Prostate gland (tissue), 2 donors: ENCODE measurements at regions not wholly inside any gene's neighbourhood (a gene's known extent, or its start where the extent isn't known, plus 50 kb on each side); places are given as distances from the start of the nearest gene placed in this dataset.

Experiments
- DNase-seq: peaks from one replicate; pipeline ENCODE4 v3.0.0-alpha.2; 2019; ENCODE audit warnings: low spot score
- H3K27ac ChIP-seq, 2 donors: fragments of 200-600 bp; sonication (generic); 2 replicates each; pipeline ENCODE4 v1.5.1; 2017 to 2019
- H3K27me3 ChIP-seq: fragments of 200-600 bp; sonication (generic); replicated peaks from 2 replicates; pipeline ENCODE4 v1.5.1; 2019; ENCODE audit not compliant: insufficient read depth
- H3K36me3 ChIP-seq, 2 donors: fragments of 200-600 bp; sonication (generic); 1 replicate in 1 of 2; 2 replicates in 1 of 2; pipeline versions ENCODE4 v1.5.1 to v1.8.1; 2017 to 2019
- H3K4me1 ChIP-seq: fragments of 200-600 bp; sonication (generic); replicated peaks from 2 replicates; pipeline ENCODE4 v1.5.1; 2019
- H3K4me3 ChIP-seq, 2 donors: fragments of 200-600 bp; sonication (generic); 2 replicates each; pipeline ENCODE4 v1.5.1; 2017 to 2019
- H3K9me3 ChIP-seq: fragments of 200-600 bp; sonication (generic); 2 replicates; pipeline ENCODE4 v1.5.1; 2017
- POLR2A ChIP-seq: fragments of 450-650 bp; IDR thresholded peaks from one replicate; pipeline ENCODE4 v1.6.1; 2016; ENCODE audit warnings: antibody characterized with exemption, mild to moderate bottlenecking
- POLR2AphosphoS5 ChIP-seq: sonication (generic); formaldehyde crosslinking; IDR thresholded peaks from one replicate; pipeline ENCODE4 v1.6.1; 2017; ENCODE audit warnings: antibody characterized with exemption
- WGBS: methylation state at CpG from one replicate; pipeline ENCODE4 v1.1.5; 2018; 5-methylcytosine and 5-hydroxymethylcytosine counted together
- intact Hi-C: fragments of 100-400 bp; cut with DNase I; formaldehyde crosslinking; loops from one replicate; pipeline ENCODE4 v1.14.2; 2022
- TF ChIP-seq, protein P1 (sequence below), 4 experiments: fragments of 200-600 bp in 2 of 4; fragments of 450-650 bp in 2 of 4; sonication (generic) in 2 of 4; IDR thresholded peaks; 1 replicate in 3 of 4; 2 replicates in 1 of 4; pipeline ENCODE4 v1.5.1; 2016 to 2019; ENCODE audit warnings: antibody characterized with exemption in 4 of 4, mild to moderate bottlenecking in 2 of 4, moderate library complexity in 2 of 4

- Histone ChIP-seq H3K4me1 (no peaks in the 10 kb centered on the region), H3K27ac (no peak overlapping the region), H3K9me3 (no peaks in the 10 kb centered on the region), H3K4me3 (no peak overlapping the region), H3K27me3 (no peaks in the 10 kb centered on the region), H3K36me3 (no peaks in the 10 kb centered on the region)
- TF ChIP-seq POLR2A (no peak), POLR2AphosphoS5 (no peak)
- TF ChIP-seq, protein P1, sequence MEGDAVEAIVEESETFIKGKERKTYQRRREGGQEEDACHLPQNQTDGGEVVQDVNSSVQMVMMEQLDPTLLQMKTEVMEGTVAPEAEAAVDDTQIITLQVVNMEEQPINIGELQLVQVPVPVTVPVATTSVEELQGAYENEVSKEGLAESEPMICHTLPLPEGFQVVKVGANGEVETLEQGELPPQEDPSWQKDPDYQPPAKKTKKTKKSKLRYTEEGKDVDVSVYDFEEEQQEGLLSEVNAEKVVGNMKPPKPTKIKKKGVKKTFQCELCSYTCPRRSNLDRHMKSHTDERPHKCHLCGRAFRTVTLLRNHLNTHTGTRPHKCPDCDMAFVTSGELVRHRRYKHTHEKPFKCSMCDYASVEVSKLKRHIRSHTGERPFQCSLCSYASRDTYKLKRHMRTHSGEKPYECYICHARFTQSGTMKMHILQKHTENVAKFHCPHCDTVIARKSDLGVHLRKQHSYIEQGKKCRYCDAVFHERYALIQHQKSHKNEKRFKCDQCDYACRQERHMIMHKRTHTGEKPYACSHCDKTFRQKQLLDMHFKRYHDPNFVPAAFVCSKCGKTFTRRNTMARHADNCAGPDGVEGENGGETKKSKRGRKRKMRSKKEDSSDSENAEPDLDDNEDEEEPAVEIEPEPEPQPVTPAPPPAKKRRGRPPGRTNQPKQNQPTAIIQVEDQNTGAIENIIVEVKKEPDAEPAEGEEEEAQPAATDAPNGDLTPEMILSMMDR (IDR thresholded peaks at IDR 0.05) = no peak
- WGBS = 77% methylated on average over 2 of the region's 2 CpGs
- no peak for DNase-seq
- intact Hi-C loops = no loop called here
Observed at GRCh38 chr5:129821477-129822131, 73.7 kb downstream of the MINAR2 start.

DNA sequence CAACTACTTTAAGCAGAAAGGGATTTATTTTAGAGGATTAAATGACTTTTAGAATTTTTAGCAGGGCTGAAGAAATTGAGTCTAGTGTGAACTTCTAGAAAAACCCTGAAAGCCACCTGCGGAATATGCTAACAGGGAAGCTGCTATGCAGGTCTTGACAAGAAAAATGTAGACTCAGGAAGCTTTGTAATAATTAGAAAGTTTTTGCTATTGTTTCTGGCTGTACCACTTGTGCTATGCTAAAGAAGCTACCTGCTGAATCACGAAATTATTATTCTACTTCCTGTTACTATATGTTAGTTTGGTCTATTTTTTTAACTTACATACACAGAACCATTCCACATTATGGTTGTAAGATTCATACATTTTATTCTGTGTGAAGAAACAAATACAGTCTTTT lies 74.0 kb upstream of the CHSY3 start:
- Histone ChIP-seq H3K36me3 (no peaks in the 10 kb centered on the region), H3K9me3 (no peaks in the 10 kb centered on the region), H3K27me3 (no peaks in the 10 kb centered on the region), H3K4me3 (no peak overlapping the region), H3K4me1 (no peaks in the 10 kb centered on the region), H3K27ac (no peak overlapping the region)
- TF ChIP-seq, protein P1 (IDR thresholded peaks at IDR 0.05) = no peak
- no peak for TF ChIP-seq POLR2AphosphoS5
- no peak for TF ChIP-seq POLR2A
- intact Hi-C loops = no loop called here
- WGBS = 46% methylated on average over 2 of the region's 2 CpGs
- no peak for DNase-seq

GRCh38 chr5:129836321-129836720 lies 67.9 kb upstream of the CHSY3 start:
- H3K27me3 ChIP-seq = no peaks in the 10 kb centered on the region
- H3K4me1 ChIP-seq = no peaks in the 10 kb centered on the region
- H3K27ac ChIP-seq = no peak overlapping the region
- no peak for DNase-seq
- intact Hi-C loops = no loop called here
- no peaks in the 10 kb centered on the region for H3K36me3 ChIP-seq
- no peak overlapping the region for H3K4me3 ChIP-seq
- no peaks in the 10 kb centered on the region for H3K9me3 ChIP-seq
- WGBS = 42% methylated on average over 2 of the region's 2 CpGs
- TF ChIP-seq POLR2AphosphoS5 = no peak
- TF ChIP-seq POLR2A = no peak
- TF ChIP-seq, protein P1 (IDR thresholded peaks at IDR 0.05) = no peak

DNA sequence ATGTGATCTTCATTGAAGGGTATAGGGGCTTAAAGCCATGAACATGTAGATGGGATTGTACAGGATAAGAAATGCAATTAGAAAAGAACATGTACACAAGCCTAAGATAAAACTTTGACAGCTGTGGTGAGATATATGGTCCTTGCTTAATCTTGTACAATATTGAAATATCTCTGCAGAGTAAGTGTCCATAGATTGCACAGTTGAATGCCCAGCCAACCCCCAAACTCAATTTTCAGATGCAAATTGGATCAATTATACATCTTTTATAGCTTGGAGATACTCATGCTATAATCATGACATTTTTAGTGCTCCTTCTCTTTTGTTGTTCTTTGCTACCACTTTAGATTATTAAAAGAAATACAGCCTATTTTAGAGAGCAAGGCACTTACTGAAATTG lies 59.5 kb upstream of the CHSY3 start:
- no peak for DNase-seq
- H3K4me3 ChIP-seq = no peak overlapping the region
- no peaks in the 10 kb centered on the region for H3K27me3 ChIP-seq
- intact Hi-C loops = no loop called here
- H3K36me3 ChIP-seq = no peaks in the 10 kb centered on the region
- no peaks in the 10 kb centered on the region for H3K9me3 ChIP-seq
- no peak for TF ChIP-seq POLR2AphosphoS5
- TF ChIP-seq, protein P1 (IDR thresholded peaks at IDR 0.05) = no peak
- no peak for TF ChIP-seq POLR2A
- H3K27ac ChIP-seq = no peak overlapping the region
- H3K4me1 ChIP-seq = no peaks in the 10 kb centered on the region

GRCh38 chr5:129852747-129853352 lies 51.4 kb upstream of the CHSY3 start:
- 27% methylated on average over 6 of the region's 6 CpGs for WGBS
- no peaks in the 10 kb centered on the region for H3K4me1 ChIP-seq
- peak; percentile 40 for DNase-seq
- H3K27me3 ChIP-seq = no peaks in the 10 kb centered on the region
- TF ChIP-seq, protein P1 (IDR thresholded peaks at IDR 0.05) = peak; percentile 46 to 68 (median 61)
- TF ChIP-seq POLR2A = no peak
- H3K9me3 ChIP-seq = no peaks in the 10 kb centered on the region
- intact Hi-C loops = loop anchor here (2.0 kb wide), 1 partner anchor 82 kb away; no protein-coding TSS in a partner anchor
- no peaks in the 10 kb centered on the region for H3K36me3 ChIP-seq
- no peak overlapping the region for H3K4me3 ChIP-seq
- no peak overlapping the region for H3K27ac ChIP-seq
